ENCODE measurements at regions not wholly inside any gene's neighbourhood (a gene's known extent, or its start where the extent isn't known, plus 50 kb on each side); places are given as distances from the start of the nearest gene placed in this dataset.
"Not testable (repeated sequence)": the region's sequence is repeated elsewhere in the genome, so short reads cannot be mapped to it uniquely, and the experiment has no call there.

GRCh38 chr6:4243237-4243636 is 107.9 kb upstream of the ECI2 start:
- no peak for DNase-seq

GRCh38 chr6:4242601-4243000 is 107.2 kb upstream of the ECI2 start:
- DNase-seq = no peak

GRCh38 chr6:4240148-4240547 is 104.8 kb upstream of the ECI2 start:
- DNase-seq = no peak

- DNase-seq = no peak
These were observed 89.9 kb upstream of the ECI2 start for GRCh38 chr6:4225161-4225872.

GRCh38 chr6:4224067-4224978 is 88.9 kb upstream of the ECI2 start:
- peak; percentile 53 for DNase-seq

GRCh38 chr6:4220558-4220957 is 85.2 kb upstream of the ECI2 start:
- peak; percentile 31 for DNase-seq

- DNase-seq = not testable (repeated sequence)
These were observed 83.4 kb upstream of the ECI2 start for GRCh38 chr6:4218619-4219317.

- no peak for DNase-seq
These were observed 77.2 kb upstream of the ECI2 start for GRCh38 chr6:4212588-4212987.

GRCh38 chr6:4210629-4211419 is 75.4 kb upstream of the ECI2 start:
- DNase-seq = peak; percentile 52

- DNase-seq = no peak
These were observed 73.8 kb upstream of the ECI2 start for GRCh38 chr6:4209196-4209595.

GRCh38 chr6:4208158-4208557 is 72.8 kb upstream of the ECI2 start:
- DNase-seq = no peak

- not testable (repeated sequence) for DNase-seq
These were observed 68.5 kb upstream of the ECI2 start for GRCh38 chr6:4203642-4204417.

GRCh38 chr6:4192627-4193026 is 57.3 kb upstream of the ECI2 start:
- no peak for DNase-seq

GRCh38 chr6:4192173-4192572 is 56.8 kb upstream of the ECI2 start:
- no peak for DNase-seq

GRCh38 chr6:4191271-4191721 is 55.9 kb upstream of the ECI2 start:
- DNase-seq = no peak

- no peak for DNase-seq
These were observed 53.9 kb upstream of the ECI2 start for GRCh38 chr6:4189249-4189648.

- no peak for DNase-seq
These were observed 53.4 kb upstream of the ECI2 start for GRCh38 chr6:4188801-4189200.

GRCh38 chr6:4187480-4187879 is 52.1 kb upstream of the ECI2 start:
- DNase-seq = no peak

- DNase-seq = no peak
These were observed 51.0 kb upstream of the ECI2 start for GRCh38 chr6:4186385-4186784.

- DNase-seq = no peak
These were observed 50.5 kb upstream of the ECI2 start for GRCh38 chr6:4185846-4186245.

GRCh38 chr6:4185419-4185818 is 50.0 kb upstream of the ECI2 start:
- no peak for DNase-seq
